ENCODE measurements at regions not wholly inside any gene's neighbourhood (a gene's known extent, or its start where the extent isn't known, plus 50 kb on each side); places are given as distances from the start of the nearest gene placed in this dataset.
A peak's percentile ranks its signal among the peaks of the same experiment; 100 is the strongest.

- no peak overlapping the region for H3K4me3 ChIP-seq (ENCODE audit: low read depth, low read length)
- DNase-seq (ENCODE audit: low read depth), result no peak
- no peak for TF ChIP-seq CTCF (conservative IDR thresholded peaks at IDR 0.05; ENCODE audit: low read depth, low read length)
Measured at GRCh38 chr3:15924914-15925313, 127.1 kb upstream of the ANKRD28 start.

GRCh38 chr3:15926871-15927270 lies 129.1 kb upstream of the ANKRD28 start:
- DNase-seq (ENCODE audit: low read depth), result no peak
- TF ChIP-seq CTCF (conservative IDR thresholded peaks at IDR 0.05; ENCODE audit: low read depth, low read length), result no peak
- H3K4me3 ChIP-seq (ENCODE audit: low read depth, low read length), result no peak overlapping the region

- no peak for DNase-seq (ENCODE audit: low read depth)
- no peak for TF ChIP-seq CTCF (conservative IDR thresholded peaks at IDR 0.05; ENCODE audit: low read depth, low read length)
- no peak overlapping the region for H3K4me3 ChIP-seq (ENCODE audit: low read depth, low read length)
Measured at GRCh38 chr3:15927969-15928368, 130.2 kb upstream of the ANKRD28 start.

- DNase-seq (ENCODE audit: low read depth), result no peak
- H3K4me3 ChIP-seq (ENCODE audit: low read depth, low read length), result no peak overlapping the region
- no peak for TF ChIP-seq CTCF (conservative IDR thresholded peaks at IDR 0.05; ENCODE audit: low read depth, low read length)
Measured at GRCh38 chr3:15929944-15930571, 132.3 kb upstream of the ANKRD28 start.

GRCh38 chr3:15932348-15933300 lies 134.8 kb upstream of the ANKRD28 start:
- no peak overlapping the region for H3K4me3 ChIP-seq (ENCODE audit: low read depth, low read length)
- no peak for TF ChIP-seq CTCF (conservative IDR thresholded peaks at IDR 0.05; ENCODE audit: low read depth, low read length)
- no peak for DNase-seq (ENCODE audit: low read depth)

GRCh38 chr3:15933439-15934139 lies 135.8 kb upstream of the ANKRD28 start:
- DNase-seq (ENCODE audit: low read depth), result peak; percentile 22
- no peak for TF ChIP-seq CTCF (conservative IDR thresholded peaks at IDR 0.05; ENCODE audit: low read depth, low read length)
- H3K4me3 ChIP-seq (ENCODE audit: low read depth, low read length), result no peak overlapping the region
